Calu3 (cell line): ENCODE measurements at regions not wholly inside any gene's neighbourhood (a gene's known extent, or its start where the extent isn't known, plus 50 kb on each side); places are given as distances from the start of the nearest gene placed in this dataset.

Experiments
- BruUV-seq: library from RNA; stranded (reverse); fragments of 400-500 nt; replicated peaks from 2 replicates; lab custom pipeline; 2021; lab: Mats Ljungman, UMichigan
- CTCF ChIA-PET: fragments of 300-600 bp; sonication (Branson Sonifier 250); formaldehyde crosslinking; loops from one replicate; lab custom pipeline; 2022; ENCODE audit warnings: antibody characterized with exemption; lab: Charles Lee
- DNase-seq: peaks from one replicate; pipeline ENCODE4 v3.0.0; 2022
- H3K27ac Mint-ChIP-seq: one replicate; pipeline ENCODE4 v1.8.0; 2022; ENCODE audit warnings: mixed read lengths; ENCODE audit not compliant: unreplicated experiment
- H3K27me3 Mint-ChIP-seq: one replicate; pipeline ENCODE4 v1.8.0; 2022; ENCODE audit warnings: mixed read lengths; ENCODE audit not compliant: unreplicated experiment
- H3K36me3 Mint-ChIP-seq: one replicate; pipeline ENCODE4 v1.8.0; 2022; ENCODE audit warnings: mild to moderate bottlenecking, moderate library complexity, mixed read lengths; ENCODE audit not compliant: insufficient read depth, unreplicated experiment
- H3K4me1 Mint-ChIP-seq: one replicate; pipeline ENCODE4 v1.8.0; 2022; ENCODE audit warnings: mild to moderate bottlenecking, low read depth, mixed read lengths; ENCODE audit not compliant: unreplicated experiment
- H3K4me3 Mint-ChIP-seq: one replicate; pipeline ENCODE4 v1.8.0; 2022; ENCODE audit warnings: mild to moderate bottlenecking, low read depth, moderate library complexity, mixed read lengths; ENCODE audit not compliant: unreplicated experiment
- H3K9me3 Mint-ChIP-seq: one replicate; pipeline ENCODE4 v1.8.0; 2022; ENCODE audit warnings: low read depth, mixed read lengths; ENCODE audit not compliant: unreplicated experiment
- CTCF ChIP-seq: fragments of 200-600 bp; IDR thresholded peaks from one replicate; pipeline ENCODE4 v1.8.0; 2022; ENCODE audit warnings: antibody characterized with exemption; ENCODE audit not compliant: unreplicated experiment
- intact Hi-C: fragments of 100-400 bp; cut with micrococcal nuclease; formaldehyde crosslinking; loops from one replicate; pipeline ENCODE4 v1.10.0; 2022; ENCODE audit not compliant: unreplicated experiment

DNA sequence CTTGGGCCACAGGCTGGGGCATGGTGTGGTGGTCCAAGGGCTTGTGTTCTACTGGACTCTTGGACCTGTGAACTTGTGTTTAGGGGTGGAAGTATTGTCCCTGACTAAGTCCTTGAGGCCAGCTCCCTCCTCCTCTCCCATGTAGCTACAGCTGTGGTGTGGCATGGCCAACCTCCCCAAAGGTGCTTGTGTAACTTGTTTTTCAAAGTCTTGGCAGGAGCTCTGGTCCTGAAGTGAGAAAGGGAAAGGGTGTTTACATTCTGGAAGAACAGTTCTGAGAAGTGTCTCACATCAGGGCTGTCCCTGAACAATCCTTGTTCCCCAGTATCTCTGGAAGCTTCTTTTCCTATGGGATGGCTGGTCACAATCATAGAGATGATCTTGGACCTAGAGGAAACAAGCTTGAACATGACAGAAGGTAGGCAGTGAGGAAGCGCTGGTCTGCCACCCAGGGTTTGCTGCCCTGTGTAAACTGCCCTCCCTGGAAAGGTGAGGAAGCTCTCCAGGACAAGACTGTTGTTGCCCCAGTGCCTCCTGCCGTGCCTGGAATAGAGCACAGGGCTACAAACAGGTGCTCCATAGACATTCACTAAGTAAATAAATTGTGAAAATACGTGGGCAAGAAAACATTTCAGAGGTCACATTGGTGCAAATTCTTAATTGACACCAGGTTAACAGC, 64.6 kb upstream of the KLF9 start:
- no peaks in the 10 kb centered on the region for H3K36me3 Mint-ChIP-seq
- no peak overlapping the region for H3K27ac Mint-ChIP-seq
- no peaks in the 10 kb centered on the region for H3K9me3 Mint-ChIP-seq
- CTCF ChIA-PET, result interaction anchor here (0.6 to 1.3 kb wide), 2 partner anchors 35 to 65 kb away, joined by 3 to 4 read pairs; partner anchors contain the start of gene KLF9
- H3K27me3 Mint-ChIP-seq, result no peaks in the 10 kb centered on the region
- H3K4me3 Mint-ChIP-seq, result no peak overlapping the region
- intact Hi-C loops, result no loop called here
- no peak for DNase-seq
- no peak for TF ChIP-seq CTCF
- peaks cover 19% of the 10 kb centered on the region for H3K4me1 Mint-ChIP-seq
- BruUV-seq, result no TSS peak

GRCh38 chr9:70477907-70478480, 63.5 kb upstream of the KLF9 start:
- Mint-ChIP-seq H3K36me3 (no peaks in the 10 kb centered on the region), H3K4me3 (no peak overlapping the region), H3K27me3 (no peaks in the 10 kb centered on the region), H3K27ac (no peak overlapping the region), H3K4me1 (peaks cover 19% of the 10 kb centered on the region), H3K9me3 (no peaks in the 10 kb centered on the region)
- CTCF ChIA-PET, result no interaction called here
- no TSS peak for BruUV-seq
- DNase-seq, result no peak
- TF ChIP-seq CTCF, result no peak
- intact Hi-C loops, result no loop called here

- Mint-ChIP-seq H3K4me1 (peaks cover 19% of the 10 kb centered on the region), H3K36me3 (no peaks in the 10 kb centered on the region), H3K4me3 (no peak overlapping the region), H3K27me3 (no peaks in the 10 kb centered on the region), H3K9me3 (no peaks in the 10 kb centered on the region), H3K27ac (no peak overlapping the region)
- TF ChIP-seq CTCF, result no peak
- intact Hi-C loops, result no loop called here
- no peak for DNase-seq
- no TSS peak for BruUV-seq
- CTCF ChIA-PET, result no interaction called here
These were observed 62.8 kb upstream of the KLF9 start for GRCh38 chr9:70477146-70477745.

DNA sequence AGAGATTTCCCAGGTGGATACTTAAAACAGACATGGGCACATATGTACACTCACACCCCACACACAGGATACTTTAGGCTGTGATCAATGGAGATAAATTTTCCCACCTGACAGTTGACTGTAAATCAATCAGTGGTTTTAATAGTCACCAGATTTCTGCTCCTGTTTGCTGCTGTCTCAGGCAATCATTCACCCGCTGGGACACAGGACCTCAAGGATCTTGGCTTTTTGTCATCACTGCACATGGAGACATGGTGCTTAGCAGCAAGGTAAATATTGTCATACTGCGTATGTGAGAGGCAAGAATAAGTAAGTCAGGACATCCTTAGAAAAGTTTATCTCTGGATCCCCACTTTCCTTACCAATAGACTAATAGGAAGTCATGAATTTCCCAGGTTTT, 60.8 kb upstream of the KLF9 start:
- BruUV-seq, result no TSS peak
- no peaks in the 10 kb centered on the region for H3K9me3 Mint-ChIP-seq
- H3K36me3 Mint-ChIP-seq, result no peaks in the 10 kb centered on the region
- no peak overlapping the region for H3K27ac Mint-ChIP-seq
- intact Hi-C loops, result no loop called here
- no peak overlapping the region for H3K4me3 Mint-ChIP-seq
- no peak for DNase-seq
- no peaks in the 10 kb centered on the region for H3K27me3 Mint-ChIP-seq
- H3K4me1 Mint-ChIP-seq, result peaks cover 25% of the 10 kb centered on the region
- TF ChIP-seq CTCF, result no peak
- CTCF ChIA-PET, result no interaction called here
